Keratinocyte (primary cell): ENCODE measurements at regions not wholly inside any gene's neighbourhood (a gene's known extent, or its start where the extent isn't known, plus 50 kb on each side); places are given as distances from the start of the nearest gene placed in this dataset.

ENCODE experiments used
- DNase-seq: peaks from one replicate; pipeline ENCODE4 v3.0.0-alpha.2; 2011; ENCODE audit warnings: low read depth, missing footprints, low spot score
- FAIRE-seq: peaks from 2 replicates; lab custom pipeline; 2011; peaks lifted over from hg19 to GRCh38; lab: Jason Lieb, UNC
- H2AFZ ChIP-seq: 2 replicates; pipeline ENCODE4 v1.6.0; 2012; ENCODE audit warnings: low read length, control low read depth, inconsistent platforms; ENCODE audit not compliant: control insufficient read depth
- H3K27ac ChIP-seq: 2 replicates; pipeline ENCODE4 v1.5.1; 2011; ENCODE audit warnings: low read length; ENCODE audit not compliant: control insufficient read depth, insufficient read depth
- H3K27me3 ChIP-seq: 3 replicates; pipeline ENCODE4 v1.6.0; 2011; ENCODE audit warnings: low read length; ENCODE audit not compliant: control insufficient read depth, insufficient read depth; ENCODE audit errors: extremely low read depth
- H3K36me3 ChIP-seq, 2 experiments: 2 replicates in 1 of 2; 3 replicates in 1 of 2; pipeline ENCODE4 v1.5.1; 2011; ENCODE audit warnings: low read length in 2 of 2, mild to moderate bottlenecking in 1 of 2; ENCODE audit not compliant: control insufficient read depth in 2 of 2, insufficient read depth in 2 of 2; ENCODE audit errors: extremely low read depth in 1 of 2
- H3K4me1 ChIP-seq: 3 replicates; pipeline ENCODE4 v1.5.1; 2011; ENCODE audit warnings: low read length; ENCODE audit not compliant: control insufficient read depth, insufficient read depth; ENCODE audit errors: extremely low read depth
- H3K4me2 ChIP-seq: 3 replicates; pipeline ENCODE4 v1.6.0; 2011; ENCODE audit warnings: low read depth, low read length; ENCODE audit not compliant: control insufficient read depth, insufficient read depth; ENCODE audit errors: extremely low read depth
- H3K4me3 ChIP-seq, 3 experiments: fragments of 200-600 bp in 1 of 3; sonication (generic) in 1 of 3; 2 replicates in 2 of 3; 3 replicates in 1 of 3; pipeline ENCODE4 v1.5.1; 2011 to 2016; ENCODE audit warnings: low read length in 3 of 3, mild to moderate bottlenecking in 3 of 3, control low read depth in 2 of 3, inconsistent platforms in 1 of 3, low read depth in 1 of 3, mixed read lengths in 1 of 3, mixed run types in 1 of 3, moderate library complexity in 1 of 3; ENCODE audit not compliant: control insufficient read depth in 2 of 3, insufficient read depth in 2 of 3; ENCODE audit errors: extremely low read depth in 1 of 3
- H3K79me2 ChIP-seq: 2 replicates; pipeline ENCODE4 v1.6.0; 2012; ENCODE audit warnings: low read length; ENCODE audit not compliant: control insufficient read depth, insufficient read depth
- H3K9ac ChIP-seq: 3 replicates; pipeline ENCODE4 v1.6.0; 2011; ENCODE audit warnings: low read length; ENCODE audit not compliant: control insufficient read depth, insufficient read depth; ENCODE audit errors: extremely low read depth
- H3K9me1 ChIP-seq: 3 replicates; pipeline ENCODE4 v1.6.0; 2011; ENCODE audit warnings: low read length; ENCODE audit not compliant: control insufficient read depth, insufficient read depth; ENCODE audit errors: extremely low read depth
- H3K9me3 ChIP-seq: 2 replicates; pipeline ENCODE4 v1.5.1; 2012; ENCODE audit warnings: low read depth, low read length; ENCODE audit not compliant: control insufficient read depth
- H4K20me1 ChIP-seq: 3 replicates; pipeline ENCODE4 v1.6.0; 2011; ENCODE audit warnings: low read length; ENCODE audit not compliant: control insufficient read depth, insufficient read depth; ENCODE audit errors: extremely low read depth
- EZH2 ChIP-seq: IDR thresholded peaks from one replicate; pipeline ENCODE4 v1.6.1; 2012; ENCODE audit warnings: inconsistent platforms, mild to moderate bottlenecking, low read length, moderate library complexity
- dilution Hi-C: fragments of 300-500 bp; cut with MboI; formaldehyde crosslinking; loops from one replicate; pipeline ENCODE4 v1.7.0; 2020; ENCODE audit warnings: low sequenced_read_pairs; ENCODE audit not compliant: extremely low pct_ligation_motif_present
- TF ChIP-seq, protein P1 (sequence below), 3 experiments: IDR thresholded peaks in 1 of 3; conservative IDR thresholded peaks in 1 of 3; optimal IDR thresholded peaks in 1 of 3; 2 replicates in 2 of 3; 3 replicates in 1 of 3; pipeline versions ENCODE3 to v1.5.1; 2011; ENCODE audit warnings: low read length in 3 of 3, mild to moderate bottlenecking in 3 of 3, moderate library complexity in 2 of 3, control low read depth in 1 of 3, inconsistent platforms in 1 of 3; ENCODE audit not compliant: insufficient read depth in 2 of 3; ENCODE audit errors: extremely low read depth in 1 of 3

GRCh38 chr17:74079537-74080300 is 123.8 kb upstream of the RPL38 start:
- H3K4me2 ChIP-seq, result no peak overlapping the region
- dilution Hi-C loops, result no loop called here
- H3K9me1 ChIP-seq, result no peaks in the 10 kb centered on the region
- no peaks in the 10 kb centered on the region for H4K20me1 ChIP-seq
- H3K36me3 ChIP-seq, result no peaks in the 10 kb centered on the region
- no peak for TF ChIP-seq EZH2
- TF ChIP-seq, protein P1, sequence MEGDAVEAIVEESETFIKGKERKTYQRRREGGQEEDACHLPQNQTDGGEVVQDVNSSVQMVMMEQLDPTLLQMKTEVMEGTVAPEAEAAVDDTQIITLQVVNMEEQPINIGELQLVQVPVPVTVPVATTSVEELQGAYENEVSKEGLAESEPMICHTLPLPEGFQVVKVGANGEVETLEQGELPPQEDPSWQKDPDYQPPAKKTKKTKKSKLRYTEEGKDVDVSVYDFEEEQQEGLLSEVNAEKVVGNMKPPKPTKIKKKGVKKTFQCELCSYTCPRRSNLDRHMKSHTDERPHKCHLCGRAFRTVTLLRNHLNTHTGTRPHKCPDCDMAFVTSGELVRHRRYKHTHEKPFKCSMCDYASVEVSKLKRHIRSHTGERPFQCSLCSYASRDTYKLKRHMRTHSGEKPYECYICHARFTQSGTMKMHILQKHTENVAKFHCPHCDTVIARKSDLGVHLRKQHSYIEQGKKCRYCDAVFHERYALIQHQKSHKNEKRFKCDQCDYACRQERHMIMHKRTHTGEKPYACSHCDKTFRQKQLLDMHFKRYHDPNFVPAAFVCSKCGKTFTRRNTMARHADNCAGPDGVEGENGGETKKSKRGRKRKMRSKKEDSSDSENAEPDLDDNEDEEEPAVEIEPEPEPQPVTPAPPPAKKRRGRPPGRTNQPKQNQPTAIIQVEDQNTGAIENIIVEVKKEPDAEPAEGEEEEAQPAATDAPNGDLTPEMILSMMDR (optimal IDR thresholded peaks at IDR 0.05 in 1 of 3, IDR thresholded peaks at IDR 0.05 in 1 of 3, conservative IDR thresholded peaks at IDR 0.05 in 1 of 3; ENCODE audit: extremely low read depth in 1 of 3, insufficient read depth in 2 of 3, low read length in 3 of 3), result no peak
- H3K4me3 ChIP-seq, result no peak overlapping the region
- no peak overlapping the region for H3K27ac ChIP-seq
- H3K27me3 ChIP-seq, result no peaks in the 10 kb centered on the region
- H2AFZ ChIP-seq, result no peak overlapping the region
- no peak overlapping the region for H3K9ac ChIP-seq
- peaks cover 2% of the 10 kb centered on the region for H3K9me3 ChIP-seq
- H3K79me2 ChIP-seq, result no peaks in the 10 kb centered on the region
- DNase-seq (no peak), FAIRE-seq (no peak)
- no peaks in the 10 kb centered on the region for H3K4me1 ChIP-seq

GRCh38 chr17:74080656-74081582 is 122.6 kb upstream of the RPL38 start:
- H3K27me3 ChIP-seq, result no peaks in the 10 kb centered on the region
- TF ChIP-seq, protein P1 (optimal IDR thresholded peaks at IDR 0.05 in 1 of 3, IDR thresholded peaks at IDR 0.05 in 1 of 3, conservative IDR thresholded peaks at IDR 0.05 in 1 of 3; ENCODE audit: extremely low read depth in 1 of 3, insufficient read depth in 2 of 3, low read length in 3 of 3), result no peak
- TF ChIP-seq EZH2, result no peak
- FAIRE-seq (no peak), DNase-seq (no peak)
- dilution Hi-C loops, result no loop called here
- no peak overlapping the region for H3K27ac ChIP-seq
- H3K9ac ChIP-seq, result no peak overlapping the region
- peaks cover 1% of the 10 kb centered on the region for H3K9me3 ChIP-seq
- no peaks in the 10 kb centered on the region for H3K9me1 ChIP-seq
- no peak overlapping the region for H2AFZ ChIP-seq
- no peaks in the 10 kb centered on the region for H3K79me2 ChIP-seq
- no peak overlapping the region for H3K4me2 ChIP-seq
- H3K4me3 ChIP-seq, result no peak overlapping the region
- H4K20me1 ChIP-seq, result no peaks in the 10 kb centered on the region
- no peaks in the 10 kb centered on the region for H3K4me1 ChIP-seq
- H3K36me3 ChIP-seq, result no peaks in the 10 kb centered on the region
